ENCODE measurements at regions not wholly inside any gene's neighbourhood (a gene's known extent, or its start where the extent isn't known, plus 50 kb on each side); places are given as distances from the start of the nearest gene placed in this dataset.
"Not testable (repeated sequence)": the region's sequence is repeated elsewhere in the genome, so short reads cannot be mapped to it uniquely, and the experiment has no call there.

- Histone ChIP-seq H3K9me1 (ENCODE audit: control insufficient read depth, extremely low read depth, insufficient read depth, low read length) (no peaks in the 10 kb centered on the region), H3K36me3 (ENCODE audit: control insufficient read depth in 2 of 2, extremely low read depth in 1 of 2, insufficient read depth in 2 of 2, low read length in 2 of 2) (no peaks in the 10 kb centered on the region), H3K4me1 (ENCODE audit: control insufficient read depth, extremely low read depth, insufficient read depth, low read length) (no peaks in the 10 kb centered on the region), H3K79me2 (ENCODE audit: control insufficient read depth, insufficient read depth, low read length) (no peaks in the 10 kb centered on the region), H3K27ac (ENCODE audit: control insufficient read depth, insufficient read depth, low read length) (no peak overlapping the region), H3K27me3 (ENCODE audit: control insufficient read depth, extremely low read depth, insufficient read depth, low read length) (no peaks in the 10 kb centered on the region), H3K9me3 (ENCODE audit: control insufficient read depth, low read depth, low read length) (no peaks in the 10 kb centered on the region), H3K4me3 (ENCODE audit: control insufficient read depth in 2 of 3, extremely low read depth in 1 of 3, insufficient read depth in 2 of 3, low read depth in 1 of 3, low read length in 3 of 3) (no peak overlapping the region), H3K4me2 (ENCODE audit: control insufficient read depth, extremely low read depth, insufficient read depth, low read depth, low read length) (no peak overlapping the region), H4K20me1 (ENCODE audit: control insufficient read depth, extremely low read depth, insufficient read depth, low read length) (no peaks in the 10 kb centered on the region), H3K9ac (ENCODE audit: control insufficient read depth, extremely low read depth, insufficient read depth, low read length) (no peak overlapping the region), H2AFZ (ENCODE audit: control insufficient read depth, low read length) (no peak overlapping the region)
- no peak for TF ChIP-seq EZH2 (IDR thresholded peaks at IDR 0.05; ENCODE audit: low read length)
- TF ChIP-seq CTCF (optimal IDR thresholded peaks at IDR 0.05 in 1 of 3, IDR thresholded peaks at IDR 0.05 in 1 of 3, conservative IDR thresholded peaks at IDR 0.05 in 1 of 3; ENCODE audit: extremely low read depth in 1 of 3, insufficient read depth in 2 of 3, low read length in 3 of 3), result no peak
- no peak for FAIRE-seq
- dilution Hi-C loops (cut with MboI; ENCODE audit: extremely low pct_ligation_motif_present, low sequenced_read_pairs), result no loop called here
- DNase-seq (ENCODE audit: low read depth, low spot score), result no peak
These were observed 1804.9 kb downstream of the EFNA5 start for GRCh38 chr5:105865834-105866233.

GRCh38 chr5:105859350-105859749 lies 1811.4 kb downstream of the EFNA5 start:
- H3K4me1 ChIP-seq (ENCODE audit: control insufficient read depth, extremely low read depth, insufficient read depth, low read length); H3K9me1 ChIP-seq (ENCODE audit: control insufficient read depth, extremely low read depth, insufficient read depth, low read length); H3K9ac ChIP-seq (ENCODE audit: control insufficient read depth, extremely low read depth, insufficient read depth, low read length); H3K9me3 ChIP-seq (ENCODE audit: control insufficient read depth, low read depth, low read length); H3K4me2 ChIP-seq (ENCODE audit: control insufficient read depth, extremely low read depth, insufficient read depth, low read depth, low read length); H3K36me3 ChIP-seq (ENCODE audit: control insufficient read depth in 2 of 2, extremely low read depth in 1 of 2, insufficient read depth in 2 of 2, low read length in 2 of 2); H3K27me3 ChIP-seq (ENCODE audit: control insufficient read depth, extremely low read depth, insufficient read depth, low read length); dilution Hi-C loops (cut with MboI; ENCODE audit: extremely low pct_ligation_motif_present, low sequenced_read_pairs); H3K79me2 ChIP-seq (ENCODE audit: control insufficient read depth, insufficient read depth, low read length); H3K4me3 ChIP-seq (ENCODE audit: control insufficient read depth in 2 of 3, extremely low read depth in 1 of 3, insufficient read depth in 2 of 3, low read depth in 1 of 3, low read length in 3 of 3); FAIRE-seq; H2AFZ ChIP-seq (ENCODE audit: control insufficient read depth, low read length); H3K27ac ChIP-seq (ENCODE audit: control insufficient read depth, insufficient read depth, low read length); DNase-seq (ENCODE audit: low read depth, low spot score); H4K20me1 ChIP-seq (ENCODE audit: control insufficient read depth, extremely low read depth, insufficient read depth, low read length): not testable (repeated sequence)

GRCh38 chr5:105849701-105850100 lies 1821.0 kb downstream of the EFNA5 start:
- Histone ChIP-seq H3K4me2 (ENCODE audit: control insufficient read depth, extremely low read depth, insufficient read depth, low read depth, low read length) (no peak overlapping the region), H3K27ac (ENCODE audit: control insufficient read depth, insufficient read depth, low read length) (no peak overlapping the region)
- dilution Hi-C loops (cut with MboI; ENCODE audit: extremely low pct_ligation_motif_present, low sequenced_read_pairs), result no loop called here

More at GRCh38 chr5:105849701-105850100, 1821.0 kb downstream of the EFNA5 start:
- TF ChIP-seq EZH2 (IDR thresholded peaks at IDR 0.05; ENCODE audit: low read length) (no peak), CTCF (optimal IDR thresholded peaks at IDR 0.05 in 1 of 3, IDR thresholded peaks at IDR 0.05 in 1 of 3, conservative IDR thresholded peaks at IDR 0.05 in 1 of 3; ENCODE audit: extremely low read depth in 1 of 3, insufficient read depth in 2 of 3, low read length in 3 of 3) (no peak)
- H4K20me1 ChIP-seq (ENCODE audit: control insufficient read depth, extremely low read depth, insufficient read depth, low read length), result no peaks in the 10 kb centered on the region
- no peak overlapping the region for H2AFZ ChIP-seq (ENCODE audit: control insufficient read depth, low read length)
- no peaks in the 10 kb centered on the region for H3K79me2 ChIP-seq (ENCODE audit: control insufficient read depth, insufficient read depth, low read length)
- H3K9me3 ChIP-seq (ENCODE audit: control insufficient read depth, low read depth, low read length), result no peaks in the 10 kb centered on the region
- FAIRE-seq, result no peak
- no peak overlapping the region for H3K4me3 ChIP-seq (ENCODE audit: control insufficient read depth in 2 of 3, extremely low read depth in 1 of 3, insufficient read depth in 2 of 3, low read depth in 1 of 3, low read length in 3 of 3)
- no peaks in the 10 kb centered on the region for H3K27me3 ChIP-seq (ENCODE audit: control insufficient read depth, extremely low read depth, insufficient read depth, low read length)
- no peaks in the 10 kb centered on the region for H3K9me1 ChIP-seq (ENCODE audit: control insufficient read depth, extremely low read depth, insufficient read depth, low read length)
- H3K9ac ChIP-seq (ENCODE audit: control insufficient read depth, extremely low read depth, insufficient read depth, low read length), result no peak overlapping the region
- no peaks in the 10 kb centered on the region for H3K36me3 ChIP-seq (ENCODE audit: control insufficient read depth in 2 of 2, extremely low read depth in 1 of 2, insufficient read depth in 2 of 2, low read length in 2 of 2)
- H3K4me1 ChIP-seq (ENCODE audit: control insufficient read depth, extremely low read depth, insufficient read depth, low read length), result no peaks in the 10 kb centered on the region
- DNase-seq (ENCODE audit: low read depth, low spot score), result no peak
